GM13977 (cell line): ENCODE measurements at regions not wholly inside any gene's neighbourhood (a gene's known extent, or its start where the extent isn't known, plus 50 kb on each side); places are given as distances from the start of the nearest gene placed in this dataset.

Experiments used
- DNase-seq: peaks from one replicate; pipeline ENCODE4 v3.0.0; 2012; ENCODE audit warnings: low spot score
- CTCF ChIP-seq: IDR thresholded peaks from 2 replicates; pipeline ENCODE4 v1.5.1; 2012; ENCODE audit warnings: mild to moderate bottlenecking, control low read depth; ENCODE audit not compliant: insufficient read depth; ENCODE audit errors: extremely low read depth, missing control alignments
- in situ Hi-C: fragments of 300-500 bp; cut with MboI; formaldehyde crosslinking; loops from one replicate; pipeline ENCODE4 v1.12.0; 2022; ENCODE audit warnings: low sequenced_read_pairs, low pct_unique_long_range_greater_than_20kb, mixed read lengths, inconsistent platforms; ENCODE audit not compliant: unreplicated experiment

- in situ Hi-C loops, result no loop called here
- DNase-seq, result no peak
- no peak for TF ChIP-seq CTCF
These were observed 207.1 kb downstream of the MAFB start for GRCh38 chr20:40481743-40482458.

GRCh38 chr20:40481337-40481736, 207.7 kb downstream of the MAFB start:
- TF ChIP-seq CTCF, result no peak
- no peak for DNase-seq
- in situ Hi-C loops, result no loop called here

- DNase-seq, result no peak
- no peak for TF ChIP-seq CTCF
- in situ Hi-C loops, result no loop called here
These were observed 211.2 kb downstream of the MAFB start for GRCh38 chr20:40477805-40478204.

GRCh38 chr20:40476461-40476860, 212.6 kb downstream of the MAFB start:
- in situ Hi-C loops, result no loop called here
- no peak for TF ChIP-seq CTCF
- no peak for DNase-seq

GRCh38 chr20:40472905-40473304, 216.1 kb downstream of the MAFB start:
- in situ Hi-C loops, result no loop called here
- DNase-seq, result no peak

GRCh38 chr20:40471261-40471629, 217.8 kb downstream of the MAFB start:
- peak; percentile 18 for TF ChIP-seq CTCF
- in situ Hi-C loops, result no loop called here
- DNase-seq, result no peak

More at GRCh38 chr20:40472905-40473304, 216.1 kb downstream of the MAFB start:
- TF ChIP-seq CTCF, result no peak
